Heart left ventricle (tissue), 16 donors: ENCODE measurements at regions not wholly inside any gene's neighbourhood (a gene's known extent, or its start where the extent isn't known, plus 50 kb on each side); places are given as distances from the start of the nearest gene placed in this dataset.

Experiments
- ATAC-seq, 4 donors: fragments of 200-7000 bp; cut with Tn5 transposase; one replicate each; pipeline ENCODE4 v1.9.1; 2020 to 2022; ENCODE audit warnings: moderate library complexity in 4 of 4, mild to moderate bottlenecking in 3 of 4, moderate number of reproducible peaks in 1 of 4
- DNase-seq, 5 donors: peaks; one replicate each; pipeline ENCODE4 v3.0.0-alpha.2; 2020
- H3K27ac ChIP-seq, 12 donors: fragments of 200-600 bp; sonication (generic) in 4 of 12; one replicate each; pipeline versions ENCODE4 v1.5.0 to v1.8.0; 2016 to 2022; ENCODE audit warnings: mild to moderate bottlenecking in 2 of 12
- H3K27me3 ChIP-seq, 9 donors: fragments of 200-600 bp; sonication (generic) in 2 of 9; one replicate each; pipeline versions ENCODE4 v1.5.1 to v1.8.0; 2016 to 2022; ENCODE audit warnings: mild to moderate bottlenecking in 3 of 9
- H3K36me3 ChIP-seq, 9 donors: fragments of 200-600 bp; sonication (generic) in 2 of 9; one replicate each; pipeline versions ENCODE4 v1.5.0 to v1.8.0; 2018 to 2022; ENCODE audit warnings: mild to moderate bottlenecking in 2 of 9
- H3K4me1 ChIP-seq, 12 donors: fragments of 200-600 bp; sonication (generic) in 4 of 12; one replicate each; pipeline versions ENCODE4 v1.5.0 to v1.8.0; 2016 to 2022; ENCODE audit warnings: mild to moderate bottlenecking in 3 of 12
- H3K4me3 ChIP-seq, 12 donors: fragments of 200-600 bp; sonication (generic) in 4 of 12; one replicate each; pipeline versions ENCODE4 v1.5.0 to v1.8.0; 2017 to 2022; ENCODE audit warnings: mild to moderate bottlenecking in 9 of 12, moderate library complexity in 4 of 12
- H3K9me3 ChIP-seq, 12 donors: fragments of 200-600 bp; sonication (generic) in 4 of 12; one replicate each; pipeline versions ENCODE4 v1.5.0 to v1.8.0; 2016 to 2022; ENCODE audit warnings: mild to moderate bottlenecking in 1 of 12
- CTCF ChIP-seq, 12 donors: fragments of 200-600 bp; sonication (generic) in 4 of 12; IDR thresholded peaks; one replicate each; pipeline versions ENCODE4 v1.5.0 to v1.8.0; 2018 to 2022; ENCODE audit warnings: antibody characterized with exemption in 12 of 12, mild to moderate bottlenecking in 5 of 12
- POLR2A ChIP-seq, 2 donors: fragments of 450-650 bp; IDR thresholded peaks; one replicate each; pipeline ENCODE4 v1.6.1; 2017; ENCODE audit warnings: antibody characterized with exemption in 2 of 2, mild to moderate bottlenecking in 2 of 2, moderate library complexity in 2 of 2
- WGBS, 4 donors: extraction: QIAGEN DNeasy Blood & Tissue Kit in 2 of 4; methylation state at CpG; one replicate each; pipeline versions ENCODE4 v1.1.5 to v1.1.7; 2013 to 2018; 5-methylcytosine and 5-hydroxymethylcytosine counted together
- intact Hi-C, 10 donors: fragments of 100-400 bp; cut with DNase I; formaldehyde crosslinking; loops; one replicate each; pipeline versions ENCODE4 v1.11.1 to v1.14.2; 2022
- donor health status: ischemic (EF 13 %, LVEDD 7.1; RV severe dilation, severe dysfunction).
- donor health status: healthy with polysubstance abuse.
- donor health status: DM: no; HTN: yes; CAD: no.
- donor health status: DM: no; HTN: no; CAD: no.
- donor health status: ischemic (EF 25% LVEDD 6.9; RV normal size, moderate dysfunction).
- donor health status: ischemic (EF 25% LVEDD 5.7; RV mildly dilated, moderate dysfunction).
- donor health status: healthy.
- donor health status: DM: yes; HTN: yes; CAD: no.
- donor health status: ischemic (EF 35%, LVEDD 5.7; RV mildly dilated, moderate dysfunction).
- donor health status: nonischemic (EF 11% LVEDD 7.7; RV severe dilation, severe dysfunction).
- donor health status: DM: yes; HTN: yes; CAD: no.
- donor health status: PGD.
- donor health status: ischemic (EF 29% LVEDD 5.4; RV normal size, mild dysfunction).
- donor health status: nonischemic (EF 23%, LVEDD 6.1; RV moderate dilation, normal function).

- DNase-seq: no peak
- Histone ChIP-seq H3K4me3 (no peak overlapping the region), H3K27me3 (no peaks in the 10 kb centered on the region), H3K36me3 (no peaks in the 10 kb centered on the region), H3K9me3 (no peaks in the 10 kb centered on the region), H3K27ac (no peak overlapping the region), H3K4me1 (peaks cover 4 to 23% (median 20%) of the 10 kb centered on the region in 12 donors)
- intact Hi-C loops: loop anchor here in 1 of 10 donors (5.0 to 10.0 kb wide), 2 partner anchors 52 to 115 kb away; partner anchors contain the start of gene NCOA1
- TF ChIP-seq CTCF (IDR thresholded peaks at IDR 0.05): no peak
- no peak for ATAC-seq
- WGBS, 4 donors: 91 to 97% (median 94%) methylated on average over 3 of the region's 3 CpGs
Observed at GRCh38 chr2:24439971-24440340, 51.1 kb upstream of the NCOA1 start.

GRCh38 chr2:24439280-24439970 lies 51.6 kb upstream of the NCOA1 start:
- no peaks in the 10 kb centered on the region for H3K9me3 ChIP-seq
- H3K4me3 ChIP-seq: no peak overlapping the region
- DNase-seq (no peak), ATAC-seq (no peak)
- TF ChIP-seq POLR2A (IDR thresholded peaks at IDR 0.05) (no peak), CTCF (IDR thresholded peaks at IDR 0.05) (no peak)
- no peaks in the 10 kb centered on the region for H3K36me3 ChIP-seq
- 92 to 96% (median 94%) methylated on average over 4 of the region's 4 CpGs for WGBS, 4 donors
- peaks cover 4 to 28% (median 25%) of the 10 kb centered on the region in 12 donors for H3K4me1 ChIP-seq
- H3K27ac ChIP-seq: no peak overlapping the region
- intact Hi-C loops: loop anchor here in 1 of 10 donors (5.0 to 10.0 kb wide), 2 partner anchors 53 to 115 kb away; partner anchors contain the start of gene NCOA1
- no peaks in the 10 kb centered on the region for H3K27me3 ChIP-seq

GRCh38 chr2:24438106-24438505 lies 52.9 kb upstream of the NCOA1 start:
- Histone ChIP-seq H3K27me3 (no peaks in the 10 kb centered on the region), H3K9me3 (no peaks in the 10 kb centered on the region), H3K36me3 (no peaks in the 10 kb centered on the region), H3K4me3 (no peak overlapping the region), H3K27ac (no peak overlapping the region), H3K4me1 (peaks cover 4 to 41% (median 31%) of the 10 kb centered on the region in 12 donors)
- ATAC-seq (no peak), DNase-seq (no peak)
- TF ChIP-seq CTCF (IDR thresholded peaks at IDR 0.05) (no peak), POLR2A (IDR thresholded peaks at IDR 0.05) (no peak)
- intact Hi-C loops: loop anchor here in 1 of 10 donors (5.0 to 10.0 kb wide), 2 partner anchors 54 to 117 kb away; partner anchors contain the start of gene NCOA1

GRCh38 chr2:24435391-24436316 lies 55.4 kb upstream of the NCOA1 start:
- Histone ChIP-seq H3K4me3 (peak overlapping the region in 7 of 12 donors; percentile 11 to 30 (median 17)), H3K27me3 (no peaks in the 10 kb centered on the region), H3K9me3 (no peaks in the 10 kb centered on the region), H3K4me1 (peaks cover 4 to 50% (median 32%) of the 10 kb centered on the region in 12 donors), H3K36me3 (no peaks in the 10 kb centered on the region), H3K27ac (peak overlapping the region; percentile 40 to 80 (median 66))
- intact Hi-C loops: loop anchor here in 3 of 10 donors (2.0 to 10.0 kb wide), 3 partner anchors 55 to 119 kb away; partner anchors contain the start of gene NCOA1 (in 3 of the 3)
- TF ChIP-seq POLR2A (IDR thresholded peaks at IDR 0.05): no peak
- TF ChIP-seq CTCF (IDR thresholded peaks at IDR 0.05): no peak
- WGBS, 4 donors: 30 to 40% (median 34%) methylated on average over 12 to 13 of the region's 13 CpGs
- ATAC-seq: peak; percentile 75 to 89 (median 87)
- peak in 4 of 5 donors; percentile 85 to 91 (median 87) for DNase-seq
